ENCODE measurements at regions not wholly inside any gene's neighbourhood (a gene's known extent, or its start where the extent isn't known, plus 50 kb on each side); places are given as distances from the start of the nearest gene placed in this dataset.

DNA sequence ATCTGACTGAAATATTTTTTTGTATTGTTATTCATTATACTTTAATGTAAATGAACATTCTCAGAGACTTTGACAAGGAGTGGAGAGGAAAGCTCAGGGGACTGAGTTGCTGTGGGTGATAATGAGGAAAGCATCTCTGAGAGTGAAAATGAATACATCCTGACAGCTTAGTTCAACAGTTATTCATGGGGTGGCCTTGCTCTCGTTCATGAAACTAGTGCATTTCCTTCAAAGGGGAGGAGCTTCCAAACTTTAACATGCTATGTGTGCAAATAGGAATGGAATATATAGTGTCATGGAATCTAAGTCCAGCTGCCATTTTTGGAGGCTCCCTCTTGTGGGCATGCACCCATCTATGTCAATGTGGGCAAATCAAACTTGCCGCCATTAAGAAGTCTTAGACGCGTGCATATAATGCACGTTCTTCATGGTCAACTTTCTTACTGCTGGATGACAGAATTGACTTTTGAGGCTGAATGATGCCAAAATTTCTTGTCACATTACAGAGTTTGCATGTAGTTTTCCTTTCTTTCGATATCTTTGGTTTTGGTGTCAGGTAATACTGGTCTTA, 124.3 kb upstream of the TMEM170B start:
- in situ Hi-C loops (cut with MboI; ENCODE audit: low sequenced_read_pairs) = no loop called here
- H2AK5ac ChIP-seq (ENCODE audit: low read depth, low read length) = peak overlapping the region; percentile 28; the same call in 1 of the 2 replicates
- H2AK9ac ChIP-seq (replicated peaks; ENCODE audit: low read depth, low read length, poor library complexity) = no peak overlapping the region
- H4K20me1 ChIP-seq (ENCODE audit: insufficient read depth, low read length) = no peaks in the 10 kb centered on the region
- no peak overlapping the region for H4K5ac ChIP-seq (ENCODE audit: low read depth, low read length)
- ChIA-PET CTCF (interaction anchor here (0.6 kb wide), 1 partner anchor 874 kb away, joined by 4 read pairs; no protein-coding TSS in a partner anchor), POLR2A (ENCODE audit: unreplicated experiment) (no interaction called here)
- ATAC-seq (ENCODE audit: low read depth) = no peak
- H3K9me3 ChIP-seq (ENCODE audit: control insufficient read depth, insufficient read depth, low read length) = no peaks in the 10 kb centered on the region
- peaks cover 8% of the 10 kb centered on the region for H3K4me1 ChIP-seq (ENCODE audit: control insufficient read depth, insufficient read depth, low read length)
- no peak overlapping the region for H3K4me2 ChIP-seq (ENCODE audit: low read depth, low read length)
- H3K4me3 ChIP-seq (ENCODE audit: insufficient read depth, low read depth, low read length) = no peak overlapping the region
- H4K91ac ChIP-seq (ENCODE audit: insufficient read depth, low read depth, low read length) = no peak overlapping the region
- peak overlapping the region; percentile 14; the same call in 1 of the 2 replicates for H3K4ac ChIP-seq (ENCODE audit: low read depth, low read length)
- no peak overlapping the region for H2BK15ac ChIP-seq (ENCODE audit: low read depth, low read length)
- H3K18ac ChIP-seq (ENCODE audit: low read depth, low read length) = no peak overlapping the region; the same call in 1 of the 2 replicates
- H2AFZ ChIP-seq (replicated peaks; ENCODE audit: low read length, poor library complexity) = no peak overlapping the region
- no peak overlapping the region for H4K8ac ChIP-seq (ENCODE audit: low read depth in 2 of 2, low read length in 2 of 2)
- peak overlapping the region; percentile 17; the same call in 1 of the 2 replicates for H2BK120ac ChIP-seq (ENCODE audit: low read depth, low read length)
- no peak overlapping the region for H3K9ac ChIP-seq (ENCODE audit: low read depth, low read length)
- TF ChIP-seq POLR2A (IDR thresholded peaks at IDR 0.05; ENCODE audit: low read depth, low read length) = no peak
- no peak for TF ChIP-seq SMC3 (IDR thresholded peaks at IDR 0.05; ENCODE audit: low read depth, low read length)
- TF ChIP-seq CHD1 (IDR thresholded peaks at IDR 0.05; ENCODE audit: low read depth, low read length) = no peak
- TF ChIP-seq RFX5 (IDR thresholded peaks at IDR 0.05; ENCODE audit: low read depth, low read length) = no peak
- no peak for TF ChIP-seq MXI1 (IDR thresholded peaks at IDR 0.05; ENCODE audit: borderline replicate concordance, low read depth, low read length)
- no peak for TF ChIP-seq MAFK (IDR thresholded peaks at IDR 0.05; ENCODE audit: low read depth, low read length)
- TF ChIP-seq CEBPB (IDR thresholded peaks at IDR 0.05; ENCODE audit: low read depth, low read length) = no peak
- TF ChIP-seq, protein P1, sequence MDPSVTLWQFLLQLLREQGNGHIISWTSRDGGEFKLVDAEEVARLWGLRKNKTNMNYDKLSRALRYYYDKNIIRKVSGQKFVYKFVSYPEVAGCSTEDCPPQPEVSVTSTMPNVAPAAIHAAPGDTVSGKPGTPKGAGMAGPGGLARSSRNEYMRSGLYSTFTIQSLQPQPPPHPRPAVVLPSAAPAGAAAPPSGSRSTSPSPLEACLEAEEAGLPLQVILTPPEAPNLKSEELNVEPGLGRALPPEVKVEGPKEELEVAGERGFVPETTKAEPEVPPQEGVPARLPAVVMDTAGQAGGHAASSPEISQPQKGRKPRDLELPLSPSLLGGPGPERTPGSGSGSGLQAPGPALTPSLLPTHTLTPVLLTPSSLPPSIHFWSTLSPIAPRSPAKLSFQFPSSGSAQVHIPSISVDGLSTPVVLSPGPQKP (IDR thresholded peaks at IDR 0.05; ENCODE audit: borderline replicate concordance, low read depth, low read length) = no peak
- no peak for TF ChIP-seq RAD21 (IDR thresholded peaks at IDR 0.05; ENCODE audit: low read length)
- TF ChIP-seq RCOR1 (IDR thresholded peaks at IDR 0.05; ENCODE audit: insufficient replicate concordance, low read length) = no peak
- no peak overlapping the region for H2BK5ac ChIP-seq (ENCODE audit: low read depth, low read length, poor library complexity, severe bottlenecking)
- no peaks in the 10 kb centered on the region for H3K27me3 ChIP-seq (ENCODE audit: control insufficient read depth, insufficient read depth, low read length)
- dilution Hi-C loops (cut with HindIII; ENCODE audit: low sequenced_read_pairs, unreplicated experiment) = no loop called here
- H3K79me1 ChIP-seq (ENCODE audit: low read depth in 1 of 2, low read length in 2 of 2) = no peaks in the 10 kb centered on the region
- H3K14ac ChIP-seq (replicated peaks; ENCODE audit: low read depth, low read length) = no peak overlapping the region
- peaks cover 3% of the 10 kb centered on the region; the same call in 1 of the 2 replicates for H3K9me1 ChIP-seq (ENCODE audit: insufficient read depth, low read length)
- 0 out of 2 replicates have a peak overlapping the region, but pooled peaks have one; percentile 5 for H2BK20ac ChIP-seq (ENCODE audit: low read depth, low read length)
- H3K23ac ChIP-seq (ENCODE audit: low read depth, low read length) = no peak overlapping the region
- H3K56ac ChIP-seq (ENCODE audit: extremely low read depth, insufficient read depth, low read length) = no peak overlapping the region
- no peaks in the 10 kb centered on the region for H3K36me3 ChIP-seq (ENCODE audit: control insufficient read depth, insufficient read depth, low read length)
- intact Hi-C loops (cut with micrococcal nuclease) = no loop called here
- DNase-seq = no peak
- no peak overlapping the region for H3K27ac ChIP-seq (ENCODE audit: insufficient read depth, low read length)
- WGBS, 2 experiments (ENCODE audit: extremely low coverage in 2 of 2, insufficient read length in 1 of 2) = no CpG with 5 or more reads among the region's 6 CpGs
- no TSS peak for BruUV-seq (replicated peaks)
